Endothelial cell of umbilical vein (primary cell): ENCODE measurements at regions not wholly inside any gene's neighbourhood (a gene's known extent, or its start where the extent isn't known, plus 50 kb on each side); places are given as distances from the start of the nearest gene placed in this dataset.

Source experiments
- CTCF ChIP-seq, 2 donors: IDR thresholded peaks; 1 replicate in 1 of 2; 2 replicates in 1 of 2; pipeline ENCODE4 v1.5.1; 2011; ENCODE audit warnings: low read length in 2 of 2, mild to moderate bottlenecking in 2 of 2, moderate library complexity in 2 of 2, control low read depth in 1 of 2, inconsistent platforms in 1 of 2, low read depth in 1 of 2; ENCODE audit not compliant: insufficient read depth in 1 of 2; ENCODE audit errors: extremely low read depth in 1 of 2
- EZH2 ChIP-seq: IDR thresholded peaks from 2 replicates; pipeline ENCODE4 v1.6.1; 2012; ENCODE audit warnings: borderline replicate concordance, low read depth, mild to moderate bottlenecking, moderate library complexity, low read length, inconsistent platforms; ENCODE audit not compliant: severe bottlenecking
- FOS ChIP-seq: IDR thresholded peaks from 2 replicates; pipeline ENCODE4 v1.6.1; 2011; ENCODE audit warnings: mild to moderate bottlenecking, low read length, moderate library complexity, borderline replicate concordance; ENCODE audit not compliant: insufficient read depth
- GATA2 ChIP-seq: IDR thresholded peaks from 2 replicates; pipeline ENCODE4 v1.7.0; 2011; ENCODE audit warnings: low read depth, mild to moderate bottlenecking, moderate library complexity, mixed read lengths, low read length; ENCODE audit not compliant: insufficient read length, insufficient read depth
- JUN ChIP-seq: IDR thresholded peaks from 2 replicates; pipeline ENCODE4 v1.6.1; 2011; ENCODE audit warnings: borderline replicate concordance, low read depth; ENCODE audit not compliant: insufficient read length, insufficient read depth
- MAX ChIP-seq: IDR thresholded peaks from 2 replicates; pipeline ENCODE4 v1.6.1; 2011; ENCODE audit not compliant: insufficient read depth, insufficient read length
- POLR2A ChIP-seq: IDR thresholded peaks from 2 replicates; pipeline ENCODE4 v1.6.1; 2012; ENCODE audit warnings: low read depth, mild to moderate bottlenecking, control low read depth, low read length
- POLR2AphosphoS5 ChIP-seq: IDR thresholded peaks from 2 replicates; pipeline ENCODE4 v1.6.1; 2012; ENCODE audit warnings: low read depth, mild to moderate bottlenecking, control low read depth, low read length, moderate library complexity; ENCODE audit not compliant: insufficient read depth

- TF ChIP-seq CTCF (IDR thresholded peaks at IDR 0.05; ENCODE audit: extremely low read depth in 1 of 2, insufficient read depth in 1 of 2, low read depth in 1 of 2, low read length in 2 of 2) (no peak), MAX (no peak), POLR2A (no peak), POLR2AphosphoS5 (no peak), EZH2 (no peak), FOS (no peak), GATA2 (no peak), JUN (no peak)
Observed at GRCh38 chr5:115433918-115434317, 110.7 kb downstream of the FEM1C start.
